Esophagus squamous epithelium (tissue), 4 donors: ENCODE measurements at regions not wholly inside any gene's neighbourhood (a gene's known extent, or its start where the extent isn't known, plus 50 kb on each side); places are given as distances from the start of the nearest gene placed in this dataset.

Experiments used
- POLR2A ChIP-seq, 4 donors: fragments of 450-650 bp; IDR thresholded peaks; one replicate each; pipeline ENCODE4 v1.6.1; 2017; ENCODE audit warnings: antibody characterized with exemption in 4 of 4, mild to moderate bottlenecking in 4 of 4, moderate library complexity in 3 of 4
- TF ChIP-seq, protein P1 (sequence below), 6 experiments: fragments of 450-650 bp in 4 of 6; fragments of 200-600 bp in 2 of 6; sonication (generic) in 2 of 6; IDR thresholded peaks; one replicate each; pipeline ENCODE4 v1.5.1; 2016 to 2019; ENCODE audit warnings: antibody characterized with exemption in 6 of 6, mild to moderate bottlenecking in 4 of 6, moderate library complexity in 4 of 6

DNA sequence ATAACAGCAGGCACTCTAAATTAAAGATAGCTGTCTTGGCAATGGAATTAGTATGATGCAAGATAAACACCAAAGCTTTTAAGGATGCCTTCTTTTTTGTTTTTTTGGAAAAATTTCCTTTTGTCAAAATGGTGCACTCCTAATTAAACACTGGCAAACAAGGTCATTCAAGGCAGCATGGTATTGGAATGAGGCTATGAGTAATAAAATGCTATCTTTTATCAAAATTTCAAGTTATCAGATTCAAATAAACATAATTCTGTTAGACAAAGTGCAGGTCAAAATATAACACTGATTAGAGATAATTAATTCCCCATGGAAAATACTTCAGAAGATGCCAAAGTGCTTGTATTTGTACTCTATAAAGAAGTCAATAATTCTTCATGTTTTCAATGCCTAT is 514.1 kb downstream of the TENT5A start:
- no peak for TF ChIP-seq POLR2A (IDR thresholded peaks at IDR 0.05)
- TF ChIP-seq, protein P1, sequence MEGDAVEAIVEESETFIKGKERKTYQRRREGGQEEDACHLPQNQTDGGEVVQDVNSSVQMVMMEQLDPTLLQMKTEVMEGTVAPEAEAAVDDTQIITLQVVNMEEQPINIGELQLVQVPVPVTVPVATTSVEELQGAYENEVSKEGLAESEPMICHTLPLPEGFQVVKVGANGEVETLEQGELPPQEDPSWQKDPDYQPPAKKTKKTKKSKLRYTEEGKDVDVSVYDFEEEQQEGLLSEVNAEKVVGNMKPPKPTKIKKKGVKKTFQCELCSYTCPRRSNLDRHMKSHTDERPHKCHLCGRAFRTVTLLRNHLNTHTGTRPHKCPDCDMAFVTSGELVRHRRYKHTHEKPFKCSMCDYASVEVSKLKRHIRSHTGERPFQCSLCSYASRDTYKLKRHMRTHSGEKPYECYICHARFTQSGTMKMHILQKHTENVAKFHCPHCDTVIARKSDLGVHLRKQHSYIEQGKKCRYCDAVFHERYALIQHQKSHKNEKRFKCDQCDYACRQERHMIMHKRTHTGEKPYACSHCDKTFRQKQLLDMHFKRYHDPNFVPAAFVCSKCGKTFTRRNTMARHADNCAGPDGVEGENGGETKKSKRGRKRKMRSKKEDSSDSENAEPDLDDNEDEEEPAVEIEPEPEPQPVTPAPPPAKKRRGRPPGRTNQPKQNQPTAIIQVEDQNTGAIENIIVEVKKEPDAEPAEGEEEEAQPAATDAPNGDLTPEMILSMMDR (IDR thresholded peaks at IDR 0.05): no peak
